SK-N-SH (cell line): ENCODE measurements at regions not wholly inside any gene's neighbourhood (a gene's known extent, or its start where the extent isn't known, plus 50 kb on each side); places are given as distances from the start of the nearest gene placed in this dataset.

ENCODE experiments used
- CTCF ChIA-PET: fragments of 300-600, 350-600 bp; formaldehyde crosslinking; extraction: SDS; loops from one replicate; lab custom pipeline; 2021; lab: Yijun Ruan, JAX
- POLR2A ChIA-PET: fragments of 350-600 bp; sonication (Branson Sonifier 250); formaldehyde crosslinking; extraction: SDS; loops from one replicate; lab custom pipeline; 2020; ENCODE audit warnings: antibody characterized with exemption, inconsistent platforms; lab: Yijun Ruan, JAX
- DNase-seq: peaks from one replicate; pipeline ENCODE4 v3.0.0; 2012
- H2AFZ ChIP-seq: fragments of 200-600 bp; sonication (generic); 2 replicates; pipeline ENCODE4 v1.8.1; 2016; ENCODE audit warnings: antibody characterized with exemption, mild to moderate bottlenecking, low read depth
- H3F3A ChIP-seq: fragments of 200-600 bp; sonication (generic); replicated peaks from 2 replicates; pipeline ENCODE3; 2016; ENCODE audit warnings: antibody characterized with exemption, mild to moderate bottlenecking; ENCODE audit not compliant: insufficient read depth
- H3K27ac ChIP-seq, 2 experiments: fragments of 200-500 bp in 1 of 2; fragments of 200-600 bp in 1 of 2; sonication (Bioruptor generic) in 1 of 2; sonication (generic), shearing (Covaris generic) in 1 of 2; 2 replicates each; pipeline versions ENCODE4 v1.5.1 to v1.6.1; 2014 to 2016; ENCODE audit warnings: low read depth in 2 of 2, inconsistent platforms in 1 of 2, low read length in 1 of 2, mild to moderate bottlenecking in 1 of 2, mixed read lengths in 1 of 2
- H3K27me3 ChIP-seq: fragments of 200-600 bp; sonication (generic), shearing (Covaris generic); 2 replicates; pipeline ENCODE4 v1.6.1; 2016; ENCODE audit warnings: mixed run types; ENCODE audit not compliant: insufficient read depth
- H3K36me3 ChIP-seq, 2 experiments: fragments of 200-500 bp in 1 of 2; fragments of 200-600 bp in 1 of 2; sonication (Bioruptor generic) in 1 of 2; sonication (generic) in 1 of 2; replicated peaks in 1 of 2; 2 replicates each; pipeline versions ENCODE3 to v1.5.1; 2014 to 2016; ENCODE audit warnings: low read length in 1 of 2, mild to moderate bottlenecking in 1 of 2; ENCODE audit not compliant: insufficient read depth in 2 of 2, control insufficient read depth in 1 of 2
- H3K4me1 ChIP-seq, 2 experiments: fragments of 200-500 bp in 1 of 2; fragments of 200-600 bp in 1 of 2; sonication (Bioruptor generic) in 1 of 2; sonication (generic), shearing (Covaris generic) in 1 of 2; 2 replicates each; pipeline versions ENCODE4 v1.5.1 to v1.6.1; 2014 to 2016; ENCODE audit warnings: low read depth in 1 of 2, low read length in 1 of 2, mixed run types in 1 of 2; ENCODE audit not compliant: insufficient read depth in 2 of 2, control insufficient read depth in 1 of 2
- H3K4me2 ChIP-seq: fragments of 200-600 bp; sonication (generic), shearing (Covaris generic); 2 replicates; pipeline ENCODE4 v1.6.1; 2017; ENCODE audit warnings: mixed run types
- H3K4me3 ChIP-seq, 2 experiments: fragments of 200-500 bp in 1 of 2; fragments of 200-600 bp in 1 of 2; sonication (Bioruptor generic) in 1 of 2; sonication (generic), shearing (Covaris generic) in 1 of 2; 2 replicates each; pipeline versions ENCODE4 v1.5.1 to v1.8.1; 2014 to 2016; ENCODE audit warnings: low read depth in 2 of 2, inconsistent platforms in 1 of 2, low read length in 1 of 2, mild to moderate bottlenecking in 1 of 2, mixed read lengths in 1 of 2, moderate library complexity in 1 of 2
- H3K79me2 ChIP-seq: fragments of 200-600 bp; sonication (generic); 2 replicates; pipeline ENCODE4 v1.8.1; 2017; ENCODE audit warnings: mild to moderate bottlenecking; ENCODE audit not compliant: insufficient read depth
- H3K9ac ChIP-seq: fragments of 200-600 bp; sonication (generic); 2 replicates; pipeline ENCODE4 v1.6.1; 2017; ENCODE audit warnings: mixed run types
- H3K9me2 ChIP-seq: fragments of 200-600 bp; sonication (generic); 2 replicates; pipeline ENCODE4 v1.6.1; 2017; ENCODE audit warnings: mixed run types
- H3K9me3 ChIP-seq: fragments of 200-600 bp; sonication (generic); 2 replicates; pipeline ENCODE4 v1.6.1; 2017; ENCODE audit warnings: mixed run types, mild to moderate bottlenecking, moderate library complexity
- H4K20me1 ChIP-seq: fragments of 200-600 bp; sonication (generic); 2 replicates; pipeline ENCODE4 v1.6.1; 2017; ENCODE audit warnings: mild to moderate bottlenecking, mixed run types; ENCODE audit not compliant: insufficient read depth
- CHD2 ChIP-seq: fragments of 150-350 bp; IDR thresholded peaks from 2 replicates; pipeline ENCODE4 v1.6.1; 2018; ENCODE audit warnings: low read length; ENCODE audit not compliant: partially characterized antibody
- EP300 ChIP-seq, 2 experiments: IDR thresholded peaks; 2 replicates each; pipeline versions ENCODE4 v1.4.0 to v1.6.1; 2012; ENCODE audit warnings: borderline replicate concordance in 1 of 2, low read depth in 1 of 2, low read length in 1 of 2
- EZH2phosphoT487 ChIP-seq: fragments of 200-600 bp; sonication (generic); IDR thresholded peaks from 2 replicates; pipeline ENCODE4 v1.6.1; 2017; ENCODE audit warnings: low read depth, mixed run types, mild to moderate bottlenecking, antibody characterized with exemption, moderate library complexity, borderline replicate concordance
- GABPA ChIP-seq: IDR thresholded peaks from 2 replicates; pipeline ENCODE4 v1.4.0; 2012; ENCODE audit warnings: low read depth, mild to moderate bottlenecking
- JUND ChIP-seq: IDR thresholded peaks from 2 replicates; pipeline ENCODE4 v1.4.0; 2012
- MEF2A ChIP-seq: IDR thresholded peaks from 2 replicates; pipeline ENCODE4 v1.4.0; 2012; ENCODE audit warnings: low read depth, borderline replicate concordance
- MXI1 ChIP-seq: IDR thresholded peaks from 2 replicates; pipeline ENCODE4 v1.6.1; 2012; ENCODE audit warnings: mild to moderate bottlenecking, low read depth, low read length, improper control_type of control experiment
- NFIC ChIP-seq: IDR thresholded peaks from 2 replicates; pipeline ENCODE4 v1.4.0; 2012; ENCODE audit warnings: borderline replicate concordance
- RAD21 ChIP-seq: IDR thresholded peaks from 2 replicates; pipeline ENCODE4 v1.6.1; 2012; ENCODE audit warnings: mild to moderate bottlenecking, low read length
- SMC3 ChIP-seq: IDR thresholded peaks from 2 replicates; pipeline ENCODE4 v1.6.1; 2012; ENCODE audit warnings: low read depth, low read length, improper control_type of control experiment
- WGBS: methylation state at CpG from one replicate; pipeline ENCODE4 v1.1.6; 2017; ENCODE audit warnings: low lambda C conversion rate; 5-methylcytosine and 5-hydroxymethylcytosine counted together
- TF ChIP-seq, protein P1 (sequence below): IDR thresholded peaks from 2 replicates; pipeline ENCODE4; 2012
- TF ChIP-seq, protein P2 (sequence below): fragments of 200-600 bp; sonication (generic); IDR thresholded peaks from 2 replicates; pipeline ENCODE4 v1.6.1; 2017; ENCODE audit warnings: antibody characterized with exemption, mild to moderate bottlenecking, moderate library complexity

DNA sequence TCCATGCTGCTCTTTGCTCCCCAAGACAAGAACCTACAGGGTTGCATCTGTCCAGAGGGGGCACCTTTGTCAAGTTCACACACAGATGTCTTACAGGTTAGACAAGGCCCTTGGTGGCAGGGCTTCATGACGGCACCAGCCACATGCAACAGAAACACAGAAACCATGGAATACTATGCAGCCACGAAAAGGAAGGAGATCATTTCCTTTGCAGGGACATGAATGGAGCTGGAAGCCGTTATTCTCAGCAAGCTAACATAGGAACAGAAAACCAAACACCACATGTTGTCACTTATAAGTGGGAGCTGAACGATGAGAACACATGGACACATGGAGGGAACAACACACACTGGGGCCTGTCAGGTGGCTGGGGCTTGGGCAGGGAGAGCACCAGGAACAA, 85.1 kb upstream of the NDP start:
- no peak overlapping the region for H2AFZ ChIP-seq
- no peak overlapping the region for H3K4me3 ChIP-seq

DNA sequence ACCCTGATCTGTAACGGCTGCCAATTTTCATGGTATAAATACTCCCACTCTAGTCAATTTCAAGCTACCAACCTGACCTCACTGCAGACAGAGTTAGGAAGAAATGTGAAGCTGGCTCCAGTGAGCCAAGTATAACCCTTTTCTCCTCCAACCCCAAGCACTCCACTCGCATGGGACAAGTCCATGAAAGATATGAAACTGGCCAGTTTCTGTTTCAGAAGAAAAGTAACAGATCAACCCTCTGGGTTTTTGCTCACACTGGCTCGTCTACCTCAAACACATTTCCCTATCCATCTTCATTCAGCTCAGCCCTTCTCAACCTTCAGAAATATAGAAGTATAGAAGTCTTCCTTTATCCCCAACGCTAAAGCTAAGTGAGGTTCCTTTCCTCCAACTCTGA, 82.4 kb upstream of the NDP start:
- no peaks in the 10 kb centered on the region for H3K4me1 ChIP-seq
- no peak overlapping the region for H2AFZ ChIP-seq
- no peaks in the 10 kb centered on the region for H3K9me2 ChIP-seq
- ChIA-PET POLR2A (no interaction called here), CTCF (no interaction called here)
- no peaks in the 10 kb centered on the region for H3F3A ChIP-seq
- no peak overlapping the region for H3K9ac ChIP-seq
- no peak overlapping the region for H3K27ac ChIP-seq
- H3K79me2 ChIP-seq = no peaks in the 10 kb centered on the region
- H4K20me1 ChIP-seq = no peaks in the 10 kb centered on the region
- no peaks in the 10 kb centered on the region; the same call in 1 of the 2 replicates for H3K27me3 ChIP-seq
- no peaks in the 10 kb centered on the region for H3K9me3 ChIP-seq
- DNase-seq = no peak
- WGBS = 33% methylated on average over 4 of the region's 4 CpGs
- no peaks in the 10 kb centered on the region for H3K36me3 ChIP-seq
- no peak overlapping the region for H3K4me3 ChIP-seq
- TF ChIP-seq GABPA (no peak), MEF2A (no peak), JUND (no peak), EP300 (IDR thresholded peaks at IDR 0.05; ENCODE audit: borderline replicate concordance in 1 of 2, low read depth in 1 of 2, low read length in 1 of 2) (no peak), RAD21 (no peak), EZH2phosphoT487 (no peak)
- TF ChIP-seq, protein P1, sequence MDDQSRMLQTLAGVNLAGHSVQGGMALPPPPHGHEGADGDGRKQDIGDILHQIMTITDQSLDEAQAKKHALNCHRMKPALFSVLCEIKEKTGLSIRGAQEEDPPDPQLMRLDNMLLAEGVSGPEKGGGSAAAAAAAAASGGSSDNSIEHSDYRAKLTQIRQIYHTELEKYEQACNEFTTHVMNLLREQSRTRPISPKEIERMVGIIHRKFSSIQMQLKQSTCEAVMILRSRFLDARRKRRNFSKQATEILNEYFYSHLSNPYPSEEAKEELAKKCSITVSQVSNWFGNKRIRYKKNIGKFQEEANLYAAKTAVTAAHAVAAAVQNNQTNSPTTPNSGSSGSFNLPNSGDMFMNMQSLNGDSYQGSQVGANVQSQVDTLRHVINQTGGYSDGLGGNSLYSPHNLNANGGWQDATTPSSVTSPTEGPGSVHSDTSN = no peak
- TF ChIP-seq, protein P2, sequence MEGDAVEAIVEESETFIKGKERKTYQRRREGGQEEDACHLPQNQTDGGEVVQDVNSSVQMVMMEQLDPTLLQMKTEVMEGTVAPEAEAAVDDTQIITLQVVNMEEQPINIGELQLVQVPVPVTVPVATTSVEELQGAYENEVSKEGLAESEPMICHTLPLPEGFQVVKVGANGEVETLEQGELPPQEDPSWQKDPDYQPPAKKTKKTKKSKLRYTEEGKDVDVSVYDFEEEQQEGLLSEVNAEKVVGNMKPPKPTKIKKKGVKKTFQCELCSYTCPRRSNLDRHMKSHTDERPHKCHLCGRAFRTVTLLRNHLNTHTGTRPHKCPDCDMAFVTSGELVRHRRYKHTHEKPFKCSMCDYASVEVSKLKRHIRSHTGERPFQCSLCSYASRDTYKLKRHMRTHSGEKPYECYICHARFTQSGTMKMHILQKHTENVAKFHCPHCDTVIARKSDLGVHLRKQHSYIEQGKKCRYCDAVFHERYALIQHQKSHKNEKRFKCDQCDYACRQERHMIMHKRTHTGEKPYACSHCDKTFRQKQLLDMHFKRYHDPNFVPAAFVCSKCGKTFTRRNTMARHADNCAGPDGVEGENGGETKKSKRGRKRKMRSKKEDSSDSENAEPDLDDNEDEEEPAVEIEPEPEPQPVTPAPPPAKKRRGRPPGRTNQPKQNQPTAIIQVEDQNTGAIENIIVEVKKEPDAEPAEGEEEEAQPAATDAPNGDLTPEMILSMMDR = no peak
- no peak overlapping the region for H3K4me2 ChIP-seq

More for the DNA sequence above, 85.1 kb upstream of the NDP start:
- Histone ChIP-seq H3K4me1 (no peaks in the 10 kb centered on the region; a peak in 1 of 4 replicates), H3F3A (no peaks in the 10 kb centered on the region), H3K27me3 (no peaks in the 10 kb centered on the region; the same call in 1 of the 2 replicates), H4K20me1 (no peaks in the 10 kb centered on the region), H3K27ac (no peak overlapping the region), H3K79me2 (no peaks in the 10 kb centered on the region), H3K9me3 (no peaks in the 10 kb centered on the region), H3K9me2 (no peaks in the 10 kb centered on the region), H3K9ac (no peak overlapping the region), H3K36me3 (no peaks in the 10 kb centered on the region), H3K4me2 (no peak overlapping the region)
- TF ChIP-seq MEF2A (no peak), MXI1 (no peak), NFIC (no peak), EP300 (IDR thresholded peaks at IDR 0.05; ENCODE audit: borderline replicate concordance in 1 of 2, low read depth in 1 of 2, low read length in 1 of 2) (no peak), CHD2 (no peak), SMC3 (no peak)
- TF ChIP-seq, protein P1 = no peak
- POLR2A ChIA-PET = no interaction called here
- no peak for DNase-seq
- WGBS = 32% methylated on average over 4 of the region's 4 CpGs
- CTCF ChIA-PET = no interaction called here
